Karpas-422 (cell line): ENCODE measurements at regions not wholly inside any gene's neighbourhood (a gene's known extent, or its start where the extent isn't known, plus 50 kb on each side); places are given as distances from the start of the nearest gene placed in this dataset.

Experiments
- DNase-seq: peaks from one replicate; pipeline ENCODE4 v3.0.0-alpha.2; 2015
- H2AFZ ChIP-seq: fragments of 200-600 bp; sonication (generic); 2 replicates; pipeline ENCODE4 v1.6.1; 2014; ENCODE audit warnings: antibody characterized with exemption, low read length, mixed read lengths
- H3K27ac ChIP-seq: fragments of 200-600 bp; sonication (generic); 2 replicates; pipeline ENCODE4 v1.5.1; 2014; ENCODE audit warnings: mild to moderate bottlenecking, low read length, moderate library complexity
- H3K27me3 ChIP-seq: fragments of 200-600 bp; sonication (generic); 2 replicates; pipeline ENCODE4 v1.6.1; 2014; ENCODE audit warnings: low read length, mixed read lengths
- H3K36me3 ChIP-seq: fragments of 200-600 bp; sonication (generic); 2 replicates; pipeline ENCODE4 v1.6.1; 2014; ENCODE audit warnings: low read length, mixed read lengths; ENCODE audit not compliant: insufficient read depth
- H3K4me1 ChIP-seq: fragments of 200-600 bp; sonication (generic); 2 replicates; pipeline ENCODE4 v1.6.1; 2014; ENCODE audit warnings: mild to moderate bottlenecking, low read length, mixed read lengths
- H3K4me2 ChIP-seq: fragments of 200-600 bp; sonication (generic); 2 replicates; pipeline ENCODE4 v1.6.1; 2014; ENCODE audit warnings: low read length, low read depth, mild to moderate bottlenecking; ENCODE audit not compliant: poor library complexity, severe bottlenecking
- H3K4me3 ChIP-seq: fragments of 200-600 bp; sonication (generic); 2 replicates; pipeline ENCODE4 v1.5.1; 2014; ENCODE audit warnings: mild to moderate bottlenecking, antibody characterized with exemption, low read length, mixed read lengths
- H3K79me2 ChIP-seq: fragments of 200-600 bp; sonication (generic); 2 replicates; pipeline ENCODE4 v1.6.1; 2014; ENCODE audit warnings: mild to moderate bottlenecking, low read length, mixed read lengths
- H3K9ac ChIP-seq: fragments of 200-600 bp; sonication (generic); 2 replicates; pipeline ENCODE4 v1.6.0; 2014; ENCODE audit warnings: low read length
- H3K9me2 ChIP-seq: fragments of 200-600 bp; sonication (generic), shearing (Covaris generic); replicated peaks from 2 replicates; pipeline ENCODE4 v1.6.0; 2014; ENCODE audit warnings: mild to moderate bottlenecking, low read length, moderate library complexity; ENCODE audit not compliant: insufficient read depth
- H3K9me3 ChIP-seq: fragments of 300-700, 200-600 bp; sonication (generic); 2 replicates; pipeline ENCODE4 v1.6.1; 2014; ENCODE audit warnings: low read length, mixed read lengths
- H4K20me1 ChIP-seq: fragments of 200-600 bp; sonication (generic); 2 replicates; pipeline ENCODE4 v1.6.1; 2014; ENCODE audit warnings: mild to moderate bottlenecking, antibody characterized with exemption, low read length, low read depth; ENCODE audit not compliant: insufficient read depth

GRCh38 chr6:21881969-21882465 lies 288.5 kb downstream of the SOX4 start:
- no peaks in the 10 kb centered on the region for H4K20me1 ChIP-seq
- H3K4me3 ChIP-seq, result no peak overlapping the region
- no peaks in the 10 kb centered on the region for H3K4me1 ChIP-seq
- no peak overlapping the region for H3K4me2 ChIP-seq
- no peak overlapping the region for H3K9ac ChIP-seq
- H3K36me3 ChIP-seq, result no peaks in the 10 kb centered on the region
- H3K27me3 ChIP-seq, result no peaks in the 10 kb centered on the region
- H3K27ac ChIP-seq, result no peak overlapping the region
- H3K9me3 ChIP-seq, result no peaks in the 10 kb centered on the region
- no peak overlapping the region for H2AFZ ChIP-seq
- DNase-seq, result no peak
- no peaks in the 10 kb centered on the region for H3K9me2 ChIP-seq
- no peaks in the 10 kb centered on the region for H3K79me2 ChIP-seq

DNA sequence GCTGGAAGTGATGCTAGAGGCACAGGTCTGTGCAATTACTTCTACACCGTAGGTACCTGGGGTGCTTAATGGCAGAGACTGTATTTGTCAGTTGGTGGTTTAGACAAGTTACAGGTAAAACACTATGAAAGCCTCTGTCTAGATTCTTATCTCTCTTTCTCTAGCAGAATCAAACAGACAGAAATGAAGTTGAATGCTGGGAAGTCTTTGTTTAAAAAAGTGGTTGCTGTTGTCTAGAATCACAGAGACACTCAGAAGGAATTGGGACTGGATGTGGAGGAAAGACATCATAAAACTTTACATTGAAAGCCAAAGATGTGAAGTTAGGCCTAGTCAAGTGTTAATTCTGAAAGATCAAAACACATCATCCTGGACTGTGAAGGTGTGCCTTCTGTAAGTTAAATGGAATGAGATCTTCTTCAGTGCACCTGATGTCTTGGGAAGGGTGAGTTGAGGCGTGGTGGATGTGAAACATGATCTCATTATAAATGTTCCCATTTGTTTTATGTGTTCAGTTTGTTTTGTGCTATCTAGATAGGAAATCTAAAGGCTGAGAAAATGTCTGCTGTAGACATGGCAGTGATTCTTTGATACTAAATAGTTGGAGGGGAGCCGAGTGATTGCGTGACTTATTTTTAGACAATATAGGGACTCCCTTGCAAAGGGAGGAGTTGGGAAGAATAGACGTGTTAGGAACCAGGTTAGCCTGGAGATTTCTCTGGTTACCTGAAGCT lies 290.2 kb downstream of the SOX4 start:
- no peak overlapping the region for H3K4me2 ChIP-seq
- no peak overlapping the region for H2AFZ ChIP-seq
- no peak for DNase-seq
- H3K27me3 ChIP-seq, result no peaks in the 10 kb centered on the region
- H3K9ac ChIP-seq, result no peak overlapping the region
- H3K4me1 ChIP-seq, result no peaks in the 10 kb centered on the region
- H3K9me2 ChIP-seq, result no peaks in the 10 kb centered on the region
- no peak overlapping the region for H3K4me3 ChIP-seq
- no peaks in the 10 kb centered on the region for H3K9me3 ChIP-seq
- no peaks in the 10 kb centered on the region for H3K79me2 ChIP-seq
- no peaks in the 10 kb centered on the region for H3K36me3 ChIP-seq
- H3K27ac ChIP-seq, result no peak overlapping the region
- no peaks in the 10 kb centered on the region for H4K20me1 ChIP-seq

- no peaks in the 10 kb centered on the region for H3K9me2 ChIP-seq
- H3K79me2 ChIP-seq, result no peaks in the 10 kb centered on the region
- no peaks in the 10 kb centered on the region for H4K20me1 ChIP-seq
- H2AFZ ChIP-seq, result no peak overlapping the region
- H3K4me2 ChIP-seq, result no peak overlapping the region
- H3K9ac ChIP-seq, result no peak overlapping the region
- H3K9me3 ChIP-seq, result no peaks in the 10 kb centered on the region
- no peak for DNase-seq
- H3K4me3 ChIP-seq, result no peak overlapping the region
- no peaks in the 10 kb centered on the region for H3K36me3 ChIP-seq
- H3K4me1 ChIP-seq, result no peaks in the 10 kb centered on the region
- H3K27me3 ChIP-seq, result no peaks in the 10 kb centered on the region
- no peak overlapping the region for H3K27ac ChIP-seq
Observed at GRCh38 chr6:21885111-21885510, 291.6 kb downstream of the SOX4 start.

DNA sequence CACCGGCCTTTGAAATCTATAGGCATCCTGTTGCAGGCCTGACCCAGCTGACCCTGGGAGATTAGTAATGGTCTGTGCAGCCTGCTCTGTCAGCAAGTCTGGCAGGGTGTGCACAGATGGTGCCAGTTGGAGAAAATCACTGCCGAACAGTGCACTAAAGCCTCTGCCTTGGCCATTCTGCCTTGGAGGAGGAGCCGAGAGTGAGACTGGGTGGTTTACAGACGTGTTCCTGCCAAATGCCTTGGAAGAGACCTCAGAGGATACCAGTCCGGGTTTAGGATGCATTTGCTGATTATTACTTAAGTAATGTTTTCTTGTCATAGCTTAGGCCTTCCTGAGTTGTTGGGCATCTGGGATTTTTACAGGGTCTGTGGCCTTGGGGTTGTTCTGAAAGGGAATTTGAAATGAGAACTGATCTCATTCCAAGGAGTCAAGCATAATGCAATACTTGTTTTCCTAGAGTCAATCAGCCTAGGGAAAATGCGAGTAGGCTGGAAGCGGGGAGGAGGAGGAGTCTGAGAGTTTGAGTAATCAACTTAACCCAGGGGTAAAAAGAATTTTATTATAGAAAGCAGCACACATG lies 292.1 kb downstream of the SOX4 start:
- no peaks in the 10 kb centered on the region for H3K79me2 ChIP-seq
- no peaks in the 10 kb centered on the region for H3K27me3 ChIP-seq
- H3K4me3 ChIP-seq, result no peak overlapping the region
- peak; percentile 19 for DNase-seq
- H3K9me3 ChIP-seq, result no peaks in the 10 kb centered on the region
- H3K36me3 ChIP-seq, result no peaks in the 10 kb centered on the region
- no peak overlapping the region for H2AFZ ChIP-seq
- no peaks in the 10 kb centered on the region for H3K9me2 ChIP-seq
- H3K4me1 ChIP-seq, result no peaks in the 10 kb centered on the region
- no peak overlapping the region for H3K9ac ChIP-seq
- H3K4me2 ChIP-seq, result no peak overlapping the region
- no peak overlapping the region for H3K27ac ChIP-seq
- no peaks in the 10 kb centered on the region for H4K20me1 ChIP-seq

GRCh38 chr6:21886542-21887151 lies 293.1 kb downstream of the SOX4 start:
- H2AFZ ChIP-seq, result no peak overlapping the region
- no peak overlapping the region for H3K9ac ChIP-seq
- no peaks in the 10 kb centered on the region for H3K79me2 ChIP-seq

GRCh38 chr6:21887231-21888185 lies 294.0 kb downstream of the SOX4 start:
- H3K36me3 ChIP-seq, result no peaks in the 10 kb centered on the region
- H3K9me3 ChIP-seq, result no peaks in the 10 kb centered on the region
- H3K4me3 ChIP-seq, result no peak overlapping the region
- no peaks in the 10 kb centered on the region for H3K9me2 ChIP-seq
- no peaks in the 10 kb centered on the region for H3K79me2 ChIP-seq
- H2AFZ ChIP-seq, result no peak overlapping the region
- H3K27me3 ChIP-seq, result no peaks in the 10 kb centered on the region
- no peak overlapping the region for H3K9ac ChIP-seq
- DNase-seq, result no peak
- no peaks in the 10 kb centered on the region for H4K20me1 ChIP-seq
- no peak overlapping the region for H3K27ac ChIP-seq
- no peaks in the 10 kb centered on the region for H3K4me1 ChIP-seq
- no peak overlapping the region for H3K4me2 ChIP-seq

More at GRCh38 chr6:21886542-21887151, 293.1 kb downstream of the SOX4 start:
- Histone ChIP-seq H3K9me3 (no peaks in the 10 kb centered on the region), H3K9me2 (no peaks in the 10 kb centered on the region), H3K36me3 (no peaks in the 10 kb centered on the region), H4K20me1 (no peaks in the 10 kb centered on the region), H3K27me3 (no peaks in the 10 kb centered on the region), H3K27ac (no peak overlapping the region), H3K4me2 (no peak overlapping the region), H3K4me3 (no peak overlapping the region), H3K4me1 (no peaks in the 10 kb centered on the region)
- DNase-seq, result no peak

GRCh38 chr6:21891080-21891479 lies 297.5 kb downstream of the SOX4 start:
- Histone ChIP-seq H3K4me3 (no peak overlapping the region), H3K4me1 (no peaks in the 10 kb centered on the region), H3K9ac (no peak overlapping the region), H3K9me2 (no peaks in the 10 kb centered on the region), H3K9me3 (no peaks in the 10 kb centered on the region), H4K20me1 (no peaks in the 10 kb centered on the region), H3K27ac (no peak overlapping the region), H3K4me2 (no peak overlapping the region), H3K79me2 (no peaks in the 10 kb centered on the region), H2AFZ (no peak overlapping the region), H3K27me3 (no peaks in the 10 kb centered on the region), H3K36me3 (no peaks in the 10 kb centered on the region)
- DNase-seq, result no peak

DNA sequence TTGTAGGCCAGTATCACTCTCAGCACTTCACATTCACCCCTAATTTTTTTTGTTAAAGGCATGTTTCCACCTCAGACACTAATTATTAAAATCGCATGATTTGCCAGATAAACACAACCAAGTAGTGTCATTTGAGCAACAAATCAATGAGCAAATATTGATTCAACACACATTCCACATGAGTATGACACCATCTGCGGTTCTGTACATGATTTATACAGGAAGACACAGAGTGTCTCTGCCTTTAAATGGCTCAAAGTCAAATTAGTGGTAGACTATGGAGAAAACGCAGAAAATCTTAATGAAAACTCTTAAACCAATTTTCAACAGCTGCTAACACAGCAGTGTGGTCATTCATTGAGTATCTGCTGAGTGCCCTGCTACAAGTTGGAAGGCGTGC lies 300.2 kb downstream of the SOX4 start:
- no peaks in the 10 kb centered on the region for H3K9me3 ChIP-seq
- H2AFZ ChIP-seq, result no peak overlapping the region
- no peak overlapping the region for H3K9ac ChIP-seq
- no peak for DNase-seq
- H3K27me3 ChIP-seq, result no peaks in the 10 kb centered on the region
- no peak overlapping the region for H3K27ac ChIP-seq
- H3K79me2 ChIP-seq, result no peaks in the 10 kb centered on the region
- H3K36me3 ChIP-seq, result no peaks in the 10 kb centered on the region
- H3K4me3 ChIP-seq, result no peak overlapping the region
- no peaks in the 10 kb centered on the region for H3K4me1 ChIP-seq
- H3K9me2 ChIP-seq, result no peaks in the 10 kb centered on the region
- H4K20me1 ChIP-seq, result no peaks in the 10 kb centered on the region
- H3K4me2 ChIP-seq, result no peak overlapping the region
